IMR-90 (cell line): ENCODE measurements at regions not wholly inside any gene's neighbourhood (a gene's known extent, or its start where the extent isn't known, plus 50 kb on each side); places are given as distances from the start of the nearest gene placed in this dataset.

Source experiments
- ATAC-seq: fragments of 200-7000 bp; cut with Tn5 transposase; 2 replicates; pipeline ENCODE4 v1.9.1; 2020; ENCODE audit warnings: low read depth, mild to moderate bottlenecking, moderate library complexity
- BruUV-seq: library from RNA; stranded (reverse); fragments of 400-500 nt; replicated peaks from 2 replicates; lab custom pipeline; 2021; lab: Mats Ljungman, UMichigan
- CTCF ChIA-PET: fragments of 300-600 bp; formaldehyde crosslinking; extraction: SDS; loops from one replicate; lab custom pipeline; 2021; ENCODE audit warnings: antibody characterized with exemption; lab: Yijun Ruan, JAX
- POLR2A ChIA-PET: fragments of 300-600 bp; sonication (Branson Sonifier 250); formaldehyde crosslinking; loops from one replicate; lab custom pipeline; 2022; ENCODE audit warnings: antibody characterized with exemption; ENCODE audit not compliant: unreplicated experiment; lab: Charles Lee
- DNase-seq: peaks from one replicate; pipeline ENCODE4 v3.0.0; 2013
- H2AFZ ChIP-seq: replicated peaks from 2 replicates; pipeline ENCODE3; 2013; ENCODE audit warnings: low read length, mild to moderate bottlenecking; ENCODE audit not compliant: poor library complexity
- H2AK5ac ChIP-seq: 2 replicates; pipeline ENCODE4 v1.6.1; 2013; ENCODE audit warnings: low read depth, low read length, inconsistent platforms
- H2AK9ac ChIP-seq: replicated peaks from 2 replicates; pipeline ENCODE3; 2013; ENCODE audit warnings: mild to moderate bottlenecking, low read depth, low read length, moderate library complexity; ENCODE audit not compliant: poor library complexity
- H2BK120ac ChIP-seq: 2 replicates; pipeline ENCODE4 v1.6.1; 2013; ENCODE audit warnings: low read depth, low read length, inconsistent platforms
- H2BK15ac ChIP-seq: 3 replicates; pipeline ENCODE4 v1.6.1; 2013; ENCODE audit warnings: low read depth, low read length, inconsistent platforms
- H2BK20ac ChIP-seq: 2 replicates; pipeline ENCODE4 v1.6.1; 2013; ENCODE audit warnings: low read depth, mild to moderate bottlenecking, inconsistent platforms, low read length, moderate library complexity
- H2BK5ac ChIP-seq: 2 replicates; pipeline ENCODE4 v1.6.1; 2013; ENCODE audit warnings: mild to moderate bottlenecking, low read depth, low read length, inconsistent platforms; ENCODE audit not compliant: poor library complexity, severe bottlenecking
- H3K14ac ChIP-seq: replicated peaks from 2 replicates; pipeline ENCODE4 v1.6.1; 2013; ENCODE audit warnings: low read depth, low read length, inconsistent platforms
- H3K18ac ChIP-seq: 2 replicates; pipeline ENCODE4 v1.6.1; 2013; ENCODE audit warnings: low read depth, low read length, control low read depth
- H3K23ac ChIP-seq: 2 replicates; pipeline ENCODE4 v1.6.1; 2013; ENCODE audit warnings: low read depth, low read length, inconsistent platforms
- H3K27ac ChIP-seq: 2 replicates; pipeline ENCODE4 v1.5.1; 2013; ENCODE audit warnings: mild to moderate bottlenecking, control low read depth, low read length; ENCODE audit not compliant: insufficient read depth
- H3K27me3 ChIP-seq: 2 replicates; pipeline ENCODE4 v1.6.1; 2013; ENCODE audit warnings: low read length; ENCODE audit not compliant: control insufficient read depth, insufficient read depth
- H3K36me3 ChIP-seq: 2 replicates; pipeline ENCODE4 v1.6.1; 2013; ENCODE audit warnings: low read length, mixed read lengths; ENCODE audit not compliant: control insufficient read depth, insufficient read depth
- H3K4ac ChIP-seq: 2 replicates; pipeline ENCODE4 v1.6.1; 2013; ENCODE audit warnings: low read depth, low read length, inconsistent platforms
- H3K4me1 ChIP-seq: 2 replicates; pipeline ENCODE4 v1.6.1; 2013; ENCODE audit warnings: low read length, mixed read lengths; ENCODE audit not compliant: control insufficient read depth, insufficient read depth
- H3K4me2 ChIP-seq: 2 replicates; pipeline ENCODE4 v1.6.1; 2013; ENCODE audit warnings: low read depth, mild to moderate bottlenecking, control low read depth, low read length, moderate library complexity
- H3K4me3 ChIP-seq: 2 replicates; pipeline ENCODE4 v1.5.1; 2013; ENCODE audit warnings: low read depth, mild to moderate bottlenecking, control low read depth, low read length, moderate library complexity; ENCODE audit not compliant: insufficient read depth
- H3K56ac ChIP-seq: 2 replicates; pipeline ENCODE4 v1.6.1; 2013; ENCODE audit warnings: low read length, inconsistent platforms; ENCODE audit not compliant: insufficient read depth; ENCODE audit errors: extremely low read depth
- H3K79me1 ChIP-seq, 2 experiments: 2 replicates each; pipeline ENCODE4 v1.6.1; 2013; ENCODE audit warnings: low read length in 2 of 2, inconsistent platforms in 1 of 2, low read depth in 1 of 2
- H3K9ac ChIP-seq: 2 replicates; pipeline ENCODE4 v1.6.1; 2013; ENCODE audit warnings: low read depth, low read length, control low read depth
- H3K9me1 ChIP-seq: 2 replicates; pipeline ENCODE4 v1.6.1; 2013; ENCODE audit warnings: low read length, inconsistent platforms; ENCODE audit not compliant: insufficient read depth
- H3K9me3 ChIP-seq: 2 replicates; pipeline ENCODE4 v1.6.1; 2013; ENCODE audit warnings: low read length; ENCODE audit not compliant: control insufficient read depth, insufficient read depth
- H4K20me1 ChIP-seq: 2 replicates; pipeline ENCODE4 v1.6.1; 2013; ENCODE audit warnings: low read length, inconsistent platforms; ENCODE audit not compliant: insufficient read depth
- H4K5ac ChIP-seq: 2 replicates; pipeline ENCODE4 v1.6.1; 2013; ENCODE audit warnings: mild to moderate bottlenecking, low read depth, low read length, control low read depth
- H4K8ac ChIP-seq, 2 experiments: 2 replicates each; pipeline ENCODE4 v1.6.1; 2013; ENCODE audit warnings: low read depth in 2 of 2, low read length in 2 of 2, control low read depth in 1 of 2, inconsistent platforms in 1 of 2
- H4K91ac ChIP-seq: 2 replicates; pipeline ENCODE4 v1.6.1; 2013; ENCODE audit warnings: low read depth, low read length, inconsistent platforms; ENCODE audit not compliant: insufficient read depth
- BHLHE40 ChIP-seq: fragments of 150-350 bp; IDR thresholded peaks from 2 replicates; pipeline ENCODE4 v1.6.1; 2016; ENCODE audit warnings: mild to moderate bottlenecking, low read depth, low read length
- CEBPB ChIP-seq: IDR thresholded peaks from 2 replicates; pipeline ENCODE4 v1.6.1; 2012; ENCODE audit warnings: low read depth, low read length, improper control_type of control experiment
- CHD1 ChIP-seq: IDR thresholded peaks from 2 replicates; pipeline ENCODE4 v1.6.1; 2012; ENCODE audit warnings: low read depth, low read length, improper control_type of control experiment
- FOS ChIP-seq: fragments of 150-350 bp; IDR thresholded peaks from 2 replicates; pipeline ENCODE4 v1.6.1; 2016; ENCODE audit warnings: low read depth, low read length
- MAFK ChIP-seq: IDR thresholded peaks from 2 replicates; pipeline ENCODE4 v1.6.1; 2012; ENCODE audit warnings: low read depth, low read length, improper control_type of control experiment
- MAZ ChIP-seq: IDR thresholded peaks from 2 replicates; pipeline ENCODE4 v1.6.1; 2012; ENCODE audit warnings: low read depth, mild to moderate bottlenecking, low read length, improper control_type of control experiment, moderate library complexity, borderline replicate concordance
- MXI1 ChIP-seq: IDR thresholded peaks from 2 replicates; pipeline ENCODE4 v1.6.1; 2012; ENCODE audit warnings: low read depth, mild to moderate bottlenecking, low read length, moderate library complexity, borderline replicate concordance
- NFE2L2 ChIP-seq: fragments of 150-350 bp; IDR thresholded peaks from 2 replicates; pipeline ENCODE4 v1.6.1; 2016; ENCODE audit warnings: low read depth, mild to moderate bottlenecking, low read length
- POLR2A ChIP-seq: IDR thresholded peaks from 2 replicates; pipeline ENCODE4 v1.6.1; 2012; ENCODE audit warnings: mild to moderate bottlenecking, low read depth, low read length
- RAD21 ChIP-seq: IDR thresholded peaks from 2 replicates; pipeline ENCODE4 v1.6.1; 2012; ENCODE audit warnings: low read length, improper control_type of control experiment
- RCOR1 ChIP-seq: IDR thresholded peaks from 2 replicates; pipeline ENCODE4 v1.6.1; 2012; ENCODE audit warnings: mild to moderate bottlenecking, low read length, improper control_type of control experiment; ENCODE audit not compliant: insufficient replicate concordance
- RFX5 ChIP-seq: IDR thresholded peaks from 2 replicates; pipeline ENCODE4 v1.8.0; 2012; ENCODE audit warnings: low read depth, mild to moderate bottlenecking, low read length, moderate library complexity
- SMC3 ChIP-seq: fragments of 150-350 bp; IDR thresholded peaks from 2 replicates; pipeline ENCODE4 v1.6.1; 2016; ENCODE audit warnings: low read depth, mild to moderate bottlenecking, antibody characterized with exemption, low read length, moderate library complexity
- WGBS, 2 experiments: methylation state at CpG; one replicate each; pipeline versions ENCODE4 v1.1.5 to v1.1.7; 2013; ENCODE audit warnings: missing lambda C conversion rate in 2 of 2; ENCODE audit not compliant: insufficient read length in 1 of 2; ENCODE audit errors: extremely low coverage in 2 of 2; 5-methylcytosine and 5-hydroxymethylcytosine counted together
- dilution Hi-C: fragments of 300-500 bp; cut with HindIII; formaldehyde crosslinking; loops from one replicate; pipeline ENCODE4 v1.14.3; 2018; ENCODE audit warnings: low sequenced_read_pairs; ENCODE audit not compliant: unreplicated experiment
- in situ Hi-C: fragments of 300-500 bp; cut with MboI; formaldehyde crosslinking; loops from 3 replicates; pipeline ENCODE4 v1.14.3; 2019; ENCODE audit warnings: low sequenced_read_pairs, inconsistent platforms, mixed read lengths
- intact Hi-C: fragments of 100-400 bp; cut with micrococcal nuclease; formaldehyde crosslinking; loops from 2 replicates; pipeline ENCODE4 v1.10.0; 2022
- TF ChIP-seq, protein P1 (sequence below): conservative IDR thresholded peaks from 2 replicates; pipeline ENCODE4 v1.5.1; 2012; ENCODE audit warnings: mild to moderate bottlenecking, low read depth, low read length, improper control_type of control experiment
- TF ChIP-seq, protein P2 (sequence below): fragments of 150-350 bp; IDR thresholded peaks from 2 replicates; pipeline ENCODE4 v1.6.1; 2016; ENCODE audit warnings: low read depth, mild to moderate bottlenecking, low read length, moderate library complexity, borderline replicate concordance
- TF ChIP-seq, protein P3 (sequence below): fragments of 150-350 bp; IDR thresholded peaks from 2 replicates; pipeline ENCODE4 v1.6.1; 2017; ENCODE audit warnings: mild to moderate bottlenecking, antibody characterized with exemption, low read length, low read depth

DNA sequence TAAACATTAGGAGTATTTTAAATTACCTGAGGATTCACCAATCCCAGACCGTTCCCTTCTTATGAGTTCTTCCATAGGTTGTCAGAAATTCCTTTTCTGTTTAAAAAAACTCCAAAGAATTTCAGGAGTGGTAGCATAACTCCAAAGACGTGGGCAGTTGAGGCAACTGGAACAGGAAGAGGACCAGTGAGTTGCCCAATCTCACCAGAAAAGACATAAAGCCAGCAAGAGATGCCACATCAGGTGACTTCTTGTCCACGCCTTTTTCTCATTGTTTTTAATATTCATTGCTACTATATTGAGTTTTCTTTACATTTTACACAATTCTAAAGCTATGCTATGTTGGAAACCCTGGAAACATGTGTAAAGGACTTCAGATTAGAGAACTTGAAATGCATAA is 88.1 kb upstream of the JAK1 start:
- Histone ChIP-seq H3K23ac (no peak overlapping the region), H3K4me2 (no peak overlapping the region), H4K8ac (no peak overlapping the region), H2AK5ac (no peak overlapping the region), H2AFZ (no peak overlapping the region), H3K27me3 (0 out of 2 replicates have a peak, but pooled peaks cover 2% of the 10 kb centered on the region), H2BK5ac (no peak overlapping the region), H2AK9ac (no peak overlapping the region), H4K5ac (no peak overlapping the region), H3K56ac (no peak overlapping the region), H3K18ac (no peak overlapping the region), H4K91ac (no peak overlapping the region), H3K4ac (no peak overlapping the region), H3K9me1 (no peaks in the 10 kb centered on the region), H4K20me1 (no peaks in the 10 kb centered on the region), H3K4me3 (no peak overlapping the region), H3K79me1 (no peaks in the 10 kb centered on the region), H2BK20ac (no peak overlapping the region), H3K9me3 (no peaks in the 10 kb centered on the region), H3K9ac (no peak overlapping the region), H3K4me1 (no peaks in the 10 kb centered on the region), H2BK120ac (no peak overlapping the region), H2BK15ac (no peak overlapping the region), H3K14ac (no peak overlapping the region), H3K27ac (no peak overlapping the region), H3K36me3 (peaks cover 7% of the 10 kb centered on the region)
- ChIA-PET POLR2A (no interaction called here), CTCF (no interaction called here)
- ATAC-seq (no peak), DNase-seq (no peak)
- dilution Hi-C loops: no loop called here
- in situ Hi-C loops: no loop called here
- no TSS peak for BruUV-seq
- no CpG with 5 or more reads among the region's 3 CpGs for WGBS, 2 experiments
- TF ChIP-seq NFE2L2: no peak
- TF ChIP-seq, protein P1, sequence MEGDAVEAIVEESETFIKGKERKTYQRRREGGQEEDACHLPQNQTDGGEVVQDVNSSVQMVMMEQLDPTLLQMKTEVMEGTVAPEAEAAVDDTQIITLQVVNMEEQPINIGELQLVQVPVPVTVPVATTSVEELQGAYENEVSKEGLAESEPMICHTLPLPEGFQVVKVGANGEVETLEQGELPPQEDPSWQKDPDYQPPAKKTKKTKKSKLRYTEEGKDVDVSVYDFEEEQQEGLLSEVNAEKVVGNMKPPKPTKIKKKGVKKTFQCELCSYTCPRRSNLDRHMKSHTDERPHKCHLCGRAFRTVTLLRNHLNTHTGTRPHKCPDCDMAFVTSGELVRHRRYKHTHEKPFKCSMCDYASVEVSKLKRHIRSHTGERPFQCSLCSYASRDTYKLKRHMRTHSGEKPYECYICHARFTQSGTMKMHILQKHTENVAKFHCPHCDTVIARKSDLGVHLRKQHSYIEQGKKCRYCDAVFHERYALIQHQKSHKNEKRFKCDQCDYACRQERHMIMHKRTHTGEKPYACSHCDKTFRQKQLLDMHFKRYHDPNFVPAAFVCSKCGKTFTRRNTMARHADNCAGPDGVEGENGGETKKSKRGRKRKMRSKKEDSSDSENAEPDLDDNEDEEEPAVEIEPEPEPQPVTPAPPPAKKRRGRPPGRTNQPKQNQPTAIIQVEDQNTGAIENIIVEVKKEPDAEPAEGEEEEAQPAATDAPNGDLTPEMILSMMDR: no peak
- TF ChIP-seq, protein P2, sequence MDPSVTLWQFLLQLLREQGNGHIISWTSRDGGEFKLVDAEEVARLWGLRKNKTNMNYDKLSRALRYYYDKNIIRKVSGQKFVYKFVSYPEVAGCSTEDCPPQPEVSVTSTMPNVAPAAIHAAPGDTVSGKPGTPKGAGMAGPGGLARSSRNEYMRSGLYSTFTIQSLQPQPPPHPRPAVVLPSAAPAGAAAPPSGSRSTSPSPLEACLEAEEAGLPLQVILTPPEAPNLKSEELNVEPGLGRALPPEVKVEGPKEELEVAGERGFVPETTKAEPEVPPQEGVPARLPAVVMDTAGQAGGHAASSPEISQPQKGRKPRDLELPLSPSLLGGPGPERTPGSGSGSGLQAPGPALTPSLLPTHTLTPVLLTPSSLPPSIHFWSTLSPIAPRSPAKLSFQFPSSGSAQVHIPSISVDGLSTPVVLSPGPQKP: no peak
- TF ChIP-seq RCOR1: no peak
- no peak for TF ChIP-seq MAFK
- no peak for TF ChIP-seq MAZ
- TF ChIP-seq POLR2A: no peak
- no peak for TF ChIP-seq BHLHE40
- no peak for TF ChIP-seq RFX5
- TF ChIP-seq, protein P3, sequence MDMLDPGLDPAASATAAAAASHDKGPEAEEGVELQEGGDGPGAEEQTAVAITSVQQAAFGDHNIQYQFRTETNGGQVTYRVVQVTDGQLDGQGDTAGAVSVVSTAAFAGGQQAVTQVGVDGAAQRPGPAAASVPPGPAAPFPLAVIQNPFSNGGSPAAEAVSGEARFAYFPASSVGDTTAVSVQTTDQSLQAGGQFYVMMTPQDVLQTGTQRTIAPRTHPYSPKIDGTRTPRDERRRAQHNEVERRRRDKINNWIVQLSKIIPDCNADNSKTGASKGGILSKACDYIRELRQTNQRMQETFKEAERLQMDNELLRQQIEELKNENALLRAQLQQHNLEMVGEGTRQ: no peak
- no peak for TF ChIP-seq CEBPB
- TF ChIP-seq RAD21: no peak
- TF ChIP-seq FOS: no peak
- no peak for TF ChIP-seq CHD1
- TF ChIP-seq SMC3: no peak
- no peak for TF ChIP-seq MXI1
- intact Hi-C loops: no loop called here
